Brain microvascular endothelial cell (primary cell): ENCODE measurements at regions not wholly inside any gene's neighbourhood (a gene's known extent, or its start where the extent isn't known, plus 50 kb on each side); places are given as distances from the start of the nearest gene placed in this dataset.

Source experiments
- DNase-seq: peaks from one replicate; pipeline ENCODE4 v3.0.0-alpha.2; 2020
- H3K27ac ChIP-seq: fragments of 250-450 bp; sonication (Bioruptor Pico); 2 replicates; pipeline ENCODE4 v1.5.1; 2020; ENCODE audit warnings: mild to moderate bottlenecking, moderate library complexity
- H3K27me3 ChIP-seq: fragments of 250-450 bp; sonication (Bioruptor Pico); replicated peaks from 2 replicates; pipeline ENCODE4 v1.5.1; 2020; ENCODE audit warnings: mild to moderate bottlenecking
- H3K36me3 ChIP-seq: fragments of 250-450 bp; sonication (Bioruptor Pico); replicated peaks from 2 replicates; pipeline ENCODE4 v1.5.1; 2020; ENCODE audit warnings: mild to moderate bottlenecking
- H3K4me3 ChIP-seq: 2 replicates; pipeline ENCODE4 v1.5.1; 2011; ENCODE audit warnings: low read depth, mild to moderate bottlenecking, control low read depth, low read length, moderate library complexity
- in situ Hi-C: cut with HindIII; loops from 2 replicates; pipeline ENCODE4 v1.10.0; 2017; ENCODE audit warnings: low sequenced_read_pairs, low pct_ligation_motif_present
- TF ChIP-seq, protein P1 (sequence below): IDR thresholded peaks from 2 replicates; pipeline ENCODE4 v1.5.1; 2011; ENCODE audit warnings: low read depth, mild to moderate bottlenecking, moderate library complexity, low read length, control low read depth, inconsistent platforms; ENCODE audit errors: missing control alignments

DNA sequence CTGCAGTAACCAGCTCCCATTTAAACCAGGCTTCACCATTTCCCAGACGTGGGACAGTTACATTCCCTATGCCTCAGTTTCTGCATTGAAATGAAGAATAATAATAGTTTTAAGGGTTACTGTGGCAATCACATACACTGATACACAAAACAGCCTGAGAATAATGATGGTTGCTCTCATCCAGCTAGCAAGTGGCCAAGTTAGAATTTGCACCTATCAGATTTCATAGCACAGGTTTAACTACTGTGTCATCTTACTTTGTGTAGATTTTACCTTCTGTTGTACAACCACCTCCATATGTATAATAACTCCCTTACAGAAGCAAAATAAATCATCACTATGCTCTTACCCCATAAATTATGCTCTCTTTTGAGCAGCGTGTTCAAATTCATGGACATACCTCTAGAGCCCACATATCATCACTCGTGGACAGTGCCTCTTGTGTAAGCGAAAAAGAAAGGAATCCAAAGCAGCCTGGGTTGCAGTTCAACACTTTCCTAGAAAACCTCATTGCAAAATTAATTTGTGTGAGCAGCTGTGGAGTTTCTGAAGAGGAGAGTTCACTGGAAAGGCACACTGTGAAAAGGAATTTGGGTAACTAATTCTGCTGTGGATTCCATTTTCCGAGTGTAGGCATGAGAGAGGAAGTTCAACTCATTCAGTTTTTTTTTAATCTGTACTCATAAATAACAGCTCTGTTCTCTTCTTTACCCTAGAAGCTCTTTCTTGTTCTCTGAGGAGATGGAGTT, 492.5 kb downstream of the ARL4A start:
- TF ChIP-seq, protein P1, sequence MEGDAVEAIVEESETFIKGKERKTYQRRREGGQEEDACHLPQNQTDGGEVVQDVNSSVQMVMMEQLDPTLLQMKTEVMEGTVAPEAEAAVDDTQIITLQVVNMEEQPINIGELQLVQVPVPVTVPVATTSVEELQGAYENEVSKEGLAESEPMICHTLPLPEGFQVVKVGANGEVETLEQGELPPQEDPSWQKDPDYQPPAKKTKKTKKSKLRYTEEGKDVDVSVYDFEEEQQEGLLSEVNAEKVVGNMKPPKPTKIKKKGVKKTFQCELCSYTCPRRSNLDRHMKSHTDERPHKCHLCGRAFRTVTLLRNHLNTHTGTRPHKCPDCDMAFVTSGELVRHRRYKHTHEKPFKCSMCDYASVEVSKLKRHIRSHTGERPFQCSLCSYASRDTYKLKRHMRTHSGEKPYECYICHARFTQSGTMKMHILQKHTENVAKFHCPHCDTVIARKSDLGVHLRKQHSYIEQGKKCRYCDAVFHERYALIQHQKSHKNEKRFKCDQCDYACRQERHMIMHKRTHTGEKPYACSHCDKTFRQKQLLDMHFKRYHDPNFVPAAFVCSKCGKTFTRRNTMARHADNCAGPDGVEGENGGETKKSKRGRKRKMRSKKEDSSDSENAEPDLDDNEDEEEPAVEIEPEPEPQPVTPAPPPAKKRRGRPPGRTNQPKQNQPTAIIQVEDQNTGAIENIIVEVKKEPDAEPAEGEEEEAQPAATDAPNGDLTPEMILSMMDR: no peak
- Histone ChIP-seq H3K27me3 (no peaks in the 10 kb centered on the region), H3K36me3 (no peaks in the 10 kb centered on the region), H3K27ac (no peak overlapping the region), H3K4me3 (no peak overlapping the region)
- DNase-seq: no peak
- in situ Hi-C loops: no loop called here

DNA sequence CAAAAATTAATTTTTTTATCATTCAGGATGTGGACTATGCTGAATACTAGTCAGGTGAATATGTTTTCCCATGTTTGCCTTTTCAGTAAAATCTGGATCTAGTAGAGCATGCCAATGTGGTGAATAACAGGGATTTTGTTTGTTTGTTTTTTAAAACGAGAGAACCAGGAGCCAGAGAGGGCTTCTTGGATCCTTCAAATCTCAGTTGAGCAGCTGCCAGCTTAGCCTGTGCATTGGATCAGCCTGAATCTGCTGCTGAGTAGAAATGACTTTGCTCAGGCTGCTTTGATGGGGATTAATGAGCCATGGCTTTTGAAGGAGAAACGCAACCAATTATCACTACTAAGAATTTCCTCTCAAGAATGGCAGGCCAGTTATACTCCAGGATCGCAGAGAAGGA, 493.8 kb downstream of the ARL4A start:
- no peak for DNase-seq
- in situ Hi-C loops: no loop called here
- Histone ChIP-seq H3K27me3 (no peaks in the 10 kb centered on the region), H3K27ac (no peak overlapping the region), H3K4me3 (no peak overlapping the region), H3K36me3 (no peaks in the 10 kb centered on the region)
- TF ChIP-seq, protein P1: no peak

DNA sequence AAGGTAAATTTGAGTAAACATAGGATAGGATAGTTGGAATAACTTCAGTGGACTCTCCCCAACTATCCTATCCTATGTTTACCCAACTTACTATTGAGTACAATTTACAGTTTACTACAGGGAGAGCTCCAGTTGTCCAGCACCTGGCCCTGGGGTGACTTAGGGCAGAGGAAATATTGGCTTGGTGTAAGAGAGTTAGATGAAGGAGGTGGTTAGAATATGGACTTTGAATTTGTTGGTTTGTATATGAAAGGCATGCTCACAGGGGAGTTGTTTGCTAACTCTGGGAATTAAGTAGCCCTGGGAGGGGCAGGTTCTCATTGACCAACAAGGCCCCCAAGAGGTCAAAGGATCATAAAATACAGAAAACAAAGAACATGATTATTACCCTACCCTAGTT, 497.7 kb downstream of the ARL4A start:
- TF ChIP-seq, protein P1: no peak
- Histone ChIP-seq H3K27ac (no peak overlapping the region), H3K4me3 (no peak overlapping the region), H3K36me3 (no peaks in the 10 kb centered on the region), H3K27me3 (no peaks in the 10 kb centered on the region)
- in situ Hi-C loops: no loop called here
- DNase-seq: no peak

DNA sequence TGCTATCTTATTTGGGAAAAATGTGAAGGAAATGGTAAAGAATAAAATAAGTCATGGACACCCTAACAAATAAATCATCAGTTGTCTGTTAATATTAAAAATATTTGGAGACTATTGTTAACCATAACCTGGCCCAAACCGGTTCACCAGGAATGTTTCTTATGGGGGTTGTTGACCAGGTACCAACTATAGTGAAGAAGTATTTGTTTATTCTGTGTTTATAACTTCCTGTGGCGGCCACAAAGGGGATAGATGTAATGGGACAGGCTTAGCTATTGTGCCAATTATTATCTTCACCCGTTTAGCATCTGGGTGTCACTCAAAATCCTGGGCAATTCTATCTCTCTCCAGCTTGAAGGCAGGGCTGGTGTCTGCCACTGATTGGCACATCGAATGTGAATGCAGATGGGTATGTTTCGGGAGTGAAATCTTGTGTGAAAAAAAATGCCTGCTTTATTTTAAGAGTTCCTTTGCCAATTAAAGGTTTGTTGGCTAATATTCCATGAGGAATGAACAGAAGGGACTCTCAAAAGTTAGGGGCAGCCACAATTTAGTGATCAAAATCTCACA, 500.9 kb downstream of the ARL4A start:
- DNase-seq: no peak
- Histone ChIP-seq H3K4me3 (no peak overlapping the region), H3K36me3 (no peaks in the 10 kb centered on the region), H3K27me3 (no peaks in the 10 kb centered on the region), H3K27ac (no peak overlapping the region)
- in situ Hi-C loops: no loop called here
- TF ChIP-seq, protein P1: no peak

DNA sequence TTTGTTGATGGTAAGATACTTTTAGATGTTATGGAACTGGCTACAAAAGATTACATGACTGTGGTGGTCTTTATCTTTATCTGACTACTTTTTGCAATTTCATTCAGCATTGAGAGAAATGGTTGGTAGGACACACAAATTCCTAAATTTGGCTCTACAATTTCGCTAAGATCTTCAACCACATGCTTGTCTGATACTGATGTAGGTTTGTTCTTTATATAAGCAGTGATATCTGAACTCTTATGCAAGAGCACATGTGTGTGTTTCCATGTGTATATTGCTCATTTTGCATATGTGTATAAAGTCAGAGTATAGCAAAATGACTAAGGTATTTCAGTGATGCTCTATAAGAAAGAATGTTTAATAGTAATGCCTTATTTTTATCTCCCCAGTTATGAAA, 501.5 kb downstream of the ARL4A start:
- TF ChIP-seq, protein P1: no peak
- Histone ChIP-seq H3K36me3 (no peaks in the 10 kb centered on the region), H3K4me3 (no peak overlapping the region), H3K27me3 (no peaks in the 10 kb centered on the region), H3K27ac (no peak overlapping the region)
- no peak for DNase-seq
- in situ Hi-C loops: no loop called here
